GM12878 (cell line): ENCODE measurements at regions not wholly inside any gene's neighbourhood (a gene's known extent, or its start where the extent isn't known, plus 50 kb on each side); places are given as distances from the start of the nearest gene placed in this dataset.

ENCODE experiments used
- POLR2A ChIP-seq: IDR thresholded peaks from 2 replicates; pipeline ENCODE4 v1.6.1; 2011; ENCODE audit warnings: low read depth, mild to moderate bottlenecking, low read length
- POLR2AphosphoS5 ChIP-seq: IDR thresholded peaks from 2 replicates; pipeline ENCODE4 v1.6.1; 2011; ENCODE audit warnings: mild to moderate bottlenecking, low read length, inconsistent platforms
- RFX5 ChIP-seq: IDR thresholded peaks from 2 replicates; pipeline ENCODE4 v1.6.1; 2011; ENCODE audit warnings: low read depth, low read length, improper control_type of control experiment
- YY1 ChIP-seq: IDR thresholded peaks from 2 replicates; pipeline ENCODE4 v1.6.1; 2011; ENCODE audit warnings: low read depth, mild to moderate bottlenecking, low read length

GRCh38 chr4:170705907-170706306 is 616.2 kb upstream of the AADAT start:
- no peak for TF ChIP-seq POLR2AphosphoS5
- TF ChIP-seq RFX5, result no peak
- TF ChIP-seq POLR2A, result no peak
- no peak for TF ChIP-seq YY1
